WTC11 (cell line): ENCODE measurements at regions not wholly inside any gene's neighbourhood (a gene's known extent, or its start where the extent isn't known, plus 50 kb on each side); places are given as distances from the start of the nearest gene placed in this dataset.

ENCODE experiments used
- ATAC-seq: fragments of 200-7000 bp; cut with Tn5 transposase; 2 replicates; pipeline ENCODE4 v1.10.0; 2021; ENCODE audit warnings: mild to moderate bottlenecking, moderate library complexity
- CTCF ChIA-PET: fragments of 300-600 bp; sonication (Branson Sonifier 250); formaldehyde crosslinking; loops from one replicate; lab custom pipeline; 2021; ENCODE audit warnings: antibody characterized with exemption; lab: Charles Lee
- POLR2A ChIA-PET: fragments of 350-600 bp; sonication (Branson Sonifier 250); formaldehyde crosslinking; loops from one replicate; lab custom pipeline; 2021; ENCODE audit warnings: antibody characterized with exemption; lab: Charles Lee
- DNase-seq: peaks from one replicate; pipeline ENCODE4 v3.0.0; 2021; ENCODE audit warnings: low spot score
- H3K27ac Mint-ChIP-seq: 2 replicates; pipeline ENCODE4 v1.8.0; 2021; ENCODE audit warnings: mixed read lengths
- H3K27me3 Mint-ChIP-seq: 2 replicates; pipeline ENCODE4 v1.8.0; 2021; ENCODE audit warnings: low read depth, mild to moderate bottlenecking, moderate library complexity, mixed read lengths
- H3K36me3 Mint-ChIP-seq: 2 replicates; pipeline ENCODE4 v1.8.0; 2021; ENCODE audit warnings: mixed read lengths
- H3K4me1 Mint-ChIP-seq: 2 replicates; pipeline ENCODE4 v1.8.0; 2022; ENCODE audit warnings: mixed read lengths
- H3K4me3 Mint-ChIP-seq: 2 replicates; pipeline ENCODE4 v1.8.0; 2021; ENCODE audit warnings: mild to moderate bottlenecking, moderate library complexity, mixed read lengths
- H3K9me3 Mint-ChIP-seq: 2 replicates; pipeline ENCODE4 v1.8.0; 2021; ENCODE audit warnings: mixed read lengths
- ESRRA ChIP-seq: sonication (generic); formaldehyde crosslinking; IDR thresholded peaks from 2 replicates; pipeline ENCODE4 v1.8.1; 2022; ENCODE audit warnings: mild to moderate bottlenecking, missing genetic modification reagents, borderline replicate concordance
- GRHL2 ChIP-seq: fragments of 250-450 bp; sonication (Bioruptor Pico); IDR thresholded peaks from 2 replicates; pipeline ENCODE4 v1.8.0; 2022; ENCODE audit warnings: mild to moderate bottlenecking, moderate library complexity; ENCODE audit not compliant: insufficient replicate concordance, severe bottlenecking
- NFYB ChIP-seq: sonication (generic); formaldehyde crosslinking; conservative IDR thresholded peaks from 2 replicates; pipeline ENCODE4 v1.8.0; 2022; ENCODE audit warnings: low read depth, missing genetic modification reagents
- PRRX2 ChIP-seq: fragments of 250-450 bp; sonication (Bioruptor Pico); IDR thresholded peaks from 2 replicates; pipeline ENCODE4 v1.8.0; 2021; ENCODE audit warnings: mild to moderate bottlenecking
- SOX15 ChIP-seq: fragments of 250-450 bp; sonication (Bioruptor Pico); IDR thresholded peaks from 2 replicates; pipeline ENCODE4 v1.9.0; 2021; ENCODE audit warnings: mild to moderate bottlenecking
- TEAD1 ChIP-seq: sonication (generic); formaldehyde crosslinking; IDR thresholded peaks from 2 replicates; pipeline ENCODE4 v1.8.0; 2022; ENCODE audit warnings: mild to moderate bottlenecking, missing genetic modification reagents
- ZNF219 ChIP-seq: sonication (generic); formaldehyde crosslinking; IDR thresholded peaks from 2 replicates; pipeline ENCODE4 v1.8.0; 2023; ENCODE audit warnings: missing genetic modification reagents, mild to moderate bottlenecking, borderline replicate concordance
- ZNF263 ChIP-seq: sonication (generic); formaldehyde crosslinking; IDR thresholded peaks from 2 replicates; pipeline ENCODE4 v1.8.1; 2022; ENCODE audit warnings: low read depth, mild to moderate bottlenecking, moderate library complexity, missing genetic modification reagents
- ZNF317 ChIP-seq: sonication (generic); formaldehyde crosslinking; IDR thresholded peaks from 2 replicates; pipeline ENCODE4 v1.8.1; 2023; ENCODE audit warnings: low read depth, mild to moderate bottlenecking, moderate library complexity, missing genetic modification reagents, borderline replicate concordance
- TF ChIP-seq, protein P1 (sequence below): sonication (generic); formaldehyde crosslinking; IDR thresholded peaks from 2 replicates; pipeline ENCODE4 v1.8.0; 2023; ENCODE audit warnings: missing genetic modification reagents, mild to moderate bottlenecking, borderline replicate concordance
- TF ChIP-seq, protein P2 (sequence below): sonication (generic); formaldehyde crosslinking; IDR thresholded peaks from 2 replicates; pipeline ENCODE4 v1.8.1; 2023; ENCODE audit warnings: mild to moderate bottlenecking, missing genetic modification reagents, borderline replicate concordance
- TF ChIP-seq, protein P3 (sequence below): sonication (generic); formaldehyde crosslinking; IDR thresholded peaks from 2 replicates; pipeline ENCODE4 v1.8.1; 2022; ENCODE audit warnings: low read depth, mild to moderate bottlenecking, moderate library complexity, missing genetic modification reagents, borderline replicate concordance
- TF ChIP-seq, protein P4 (sequence below): sonication (generic); formaldehyde crosslinking; conservative IDR thresholded peaks from 2 replicates; pipeline ENCODE4 v1.8.1; 2022; ENCODE audit warnings: mild to moderate bottlenecking, missing genetic modification reagents
- TF ChIP-seq, protein P5 (sequence below): sonication (generic); formaldehyde crosslinking; conservative IDR thresholded peaks from 2 replicates; pipeline ENCODE4 v1.8.1; 2023; ENCODE audit warnings: mild to moderate bottlenecking, low read depth, missing genetic modification reagents, moderate library complexity

GRCh38 chr6:50998905-50999304 lies 180.2 kb downstream of the TFAP2B start:
- ATAC-seq: no peak
- no peaks in the 10 kb centered on the region for H3K4me1 Mint-ChIP-seq
- no peak overlapping the region for H3K27ac Mint-ChIP-seq
- no peak for DNase-seq
- no peaks in the 10 kb centered on the region for H3K9me3 Mint-ChIP-seq
- CTCF ChIA-PET: no interaction called here
- POLR2A ChIA-PET: no interaction called here
- no peaks in the 10 kb centered on the region for H3K27me3 Mint-ChIP-seq
- no peaks in the 10 kb centered on the region for H3K36me3 Mint-ChIP-seq
- no peak overlapping the region for H3K4me3 Mint-ChIP-seq
- TF ChIP-seq ZNF219 (CRISPR knock-in tag) (no peak), GRHL2 (CRISPR knock-in tag) (no peak), TEAD1 (no peak), NFYB (CRISPR knock-in tag) (no peak), ESRRA (CRISPR knock-in tag) (no peak), ZNF263 (CRISPR knock-in tag) (no peak), SOX15 (CRISPR knock-in tag) (no peak), PRRX2 (CRISPR knock-in tag) (no peak), ZNF317 (no peak)
- TF ChIP-seq, protein P1, sequence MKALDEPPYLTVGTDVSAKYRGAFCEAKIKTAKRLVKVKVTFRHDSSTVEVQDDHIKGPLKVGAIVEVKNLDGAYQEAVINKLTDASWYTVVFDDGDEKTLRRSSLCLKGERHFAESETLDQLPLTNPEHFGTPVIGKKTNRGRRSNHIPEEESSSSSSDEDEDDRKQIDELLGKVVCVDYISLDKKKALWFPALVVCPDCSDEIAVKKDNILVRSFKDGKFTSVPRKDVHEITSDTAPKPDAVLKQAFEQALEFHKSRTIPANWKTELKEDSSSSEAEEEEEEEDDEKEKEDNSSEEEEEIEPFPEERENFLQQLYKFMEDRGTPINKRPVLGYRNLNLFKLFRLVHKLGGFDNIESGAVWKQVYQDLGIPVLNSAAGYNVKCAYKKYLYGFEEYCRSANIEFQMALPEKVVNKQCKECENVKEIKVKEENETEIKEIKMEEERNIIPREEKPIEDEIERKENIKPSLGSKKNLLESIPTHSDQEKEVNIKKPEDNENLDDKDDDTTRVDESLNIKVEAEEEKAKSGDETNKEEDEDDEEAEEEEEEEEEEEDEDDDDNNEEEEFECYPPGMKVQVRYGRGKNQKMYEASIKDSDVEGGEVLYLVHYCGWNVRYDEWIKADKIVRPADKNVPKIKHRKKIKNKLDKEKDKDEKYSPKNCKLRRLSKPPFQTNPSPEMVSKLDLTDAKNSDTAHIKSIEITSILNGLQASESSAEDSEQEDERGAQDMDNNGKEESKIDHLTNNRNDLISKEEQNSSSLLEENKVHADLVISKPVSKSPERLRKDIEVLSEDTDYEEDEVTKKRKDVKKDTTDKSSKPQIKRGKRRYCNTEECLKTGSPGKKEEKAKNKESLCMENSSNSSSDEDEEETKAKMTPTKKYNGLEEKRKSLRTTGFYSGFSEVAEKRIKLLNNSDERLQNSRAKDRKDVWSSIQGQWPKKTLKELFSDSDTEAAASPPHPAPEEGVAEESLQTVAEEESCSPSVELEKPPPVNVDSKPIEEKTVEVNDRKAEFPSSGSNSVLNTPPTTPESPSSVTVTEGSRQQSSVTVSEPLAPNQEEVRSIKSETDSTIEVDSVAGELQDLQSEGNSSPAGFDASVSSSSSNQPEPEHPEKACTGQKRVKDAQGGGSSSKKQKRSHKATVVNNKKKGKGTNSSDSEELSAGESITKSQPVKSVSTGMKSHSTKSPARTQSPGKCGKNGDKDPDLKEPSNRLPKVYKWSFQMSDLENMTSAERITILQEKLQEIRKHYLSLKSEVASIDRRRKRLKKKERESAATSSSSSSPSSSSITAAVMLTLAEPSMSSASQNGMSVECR (CRISPR knock-in tag): no peak
- TF ChIP-seq, protein P2, sequence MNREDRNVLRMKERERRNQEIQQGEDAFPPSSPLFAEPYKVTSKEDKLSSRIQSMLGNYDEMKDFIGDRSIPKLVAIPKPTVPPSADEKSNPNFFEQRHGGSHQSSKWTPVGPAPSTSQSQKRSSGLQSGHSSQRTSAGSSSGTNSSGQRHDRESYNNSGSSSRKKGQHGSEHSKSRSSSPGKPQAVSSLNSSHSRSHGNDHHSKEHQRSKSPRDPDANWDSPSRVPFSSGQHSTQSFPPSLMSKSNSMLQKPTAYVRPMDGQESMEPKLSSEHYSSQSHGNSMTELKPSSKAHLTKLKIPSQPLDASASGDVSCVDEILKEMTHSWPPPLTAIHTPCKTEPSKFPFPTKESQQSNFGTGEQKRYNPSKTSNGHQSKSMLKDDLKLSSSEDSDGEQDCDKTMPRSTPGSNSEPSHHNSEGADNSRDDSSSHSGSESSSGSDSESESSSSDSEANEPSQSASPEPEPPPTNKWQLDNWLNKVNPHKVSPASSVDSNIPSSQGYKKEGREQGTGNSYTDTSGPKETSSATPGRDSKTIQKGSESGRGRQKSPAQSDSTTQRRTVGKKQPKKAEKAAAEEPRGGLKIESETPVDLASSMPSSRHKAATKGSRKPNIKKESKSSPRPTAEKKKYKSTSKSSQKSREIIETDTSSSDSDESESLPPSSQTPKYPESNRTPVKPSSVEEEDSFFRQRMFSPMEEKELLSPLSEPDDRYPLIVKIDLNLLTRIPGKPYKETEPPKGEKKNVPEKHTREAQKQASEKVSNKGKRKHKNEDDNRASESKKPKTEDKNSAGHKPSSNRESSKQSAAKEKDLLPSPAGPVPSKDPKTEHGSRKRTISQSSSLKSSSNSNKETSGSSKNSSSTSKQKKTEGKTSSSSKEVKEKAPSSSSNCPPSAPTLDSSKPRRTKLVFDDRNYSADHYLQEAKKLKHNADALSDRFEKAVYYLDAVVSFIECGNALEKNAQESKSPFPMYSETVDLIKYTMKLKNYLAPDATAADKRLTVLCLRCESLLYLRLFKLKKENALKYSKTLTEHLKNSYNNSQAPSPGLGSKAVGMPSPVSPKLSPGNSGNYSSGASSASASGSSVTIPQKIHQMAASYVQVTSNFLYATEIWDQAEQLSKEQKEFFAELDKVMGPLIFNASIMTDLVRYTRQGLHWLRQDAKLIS (CRISPR knock-in tag): no peak
- TF ChIP-seq, protein P3, sequence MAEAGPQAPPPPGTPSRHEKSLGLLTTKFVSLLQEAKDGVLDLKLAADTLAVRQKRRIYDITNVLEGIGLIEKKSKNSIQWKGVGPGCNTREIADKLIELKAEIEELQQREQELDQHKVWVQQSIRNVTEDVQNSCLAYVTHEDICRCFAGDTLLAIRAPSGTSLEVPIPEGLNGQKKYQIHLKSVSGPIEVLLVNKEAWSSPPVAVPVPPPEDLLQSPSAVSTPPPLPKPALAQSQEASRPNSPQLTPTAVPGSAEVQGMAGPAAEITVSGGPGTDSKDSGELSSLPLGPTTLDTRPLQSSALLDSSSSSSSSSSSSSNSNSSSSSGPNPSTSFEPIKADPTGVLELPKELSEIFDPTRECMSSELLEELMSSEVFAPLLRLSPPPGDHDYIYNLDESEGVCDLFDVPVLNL: no peak
- TF ChIP-seq, protein P4, sequence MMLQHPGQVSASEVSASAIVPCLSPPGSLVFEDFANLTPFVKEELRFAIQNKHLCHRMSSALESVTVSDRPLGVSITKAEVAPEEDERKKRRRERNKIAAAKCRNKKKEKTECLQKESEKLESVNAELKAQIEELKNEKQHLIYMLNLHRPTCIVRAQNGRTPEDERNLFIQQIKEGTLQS (CRISPR knock-in tag): no peak
- TF ChIP-seq, protein P5, sequence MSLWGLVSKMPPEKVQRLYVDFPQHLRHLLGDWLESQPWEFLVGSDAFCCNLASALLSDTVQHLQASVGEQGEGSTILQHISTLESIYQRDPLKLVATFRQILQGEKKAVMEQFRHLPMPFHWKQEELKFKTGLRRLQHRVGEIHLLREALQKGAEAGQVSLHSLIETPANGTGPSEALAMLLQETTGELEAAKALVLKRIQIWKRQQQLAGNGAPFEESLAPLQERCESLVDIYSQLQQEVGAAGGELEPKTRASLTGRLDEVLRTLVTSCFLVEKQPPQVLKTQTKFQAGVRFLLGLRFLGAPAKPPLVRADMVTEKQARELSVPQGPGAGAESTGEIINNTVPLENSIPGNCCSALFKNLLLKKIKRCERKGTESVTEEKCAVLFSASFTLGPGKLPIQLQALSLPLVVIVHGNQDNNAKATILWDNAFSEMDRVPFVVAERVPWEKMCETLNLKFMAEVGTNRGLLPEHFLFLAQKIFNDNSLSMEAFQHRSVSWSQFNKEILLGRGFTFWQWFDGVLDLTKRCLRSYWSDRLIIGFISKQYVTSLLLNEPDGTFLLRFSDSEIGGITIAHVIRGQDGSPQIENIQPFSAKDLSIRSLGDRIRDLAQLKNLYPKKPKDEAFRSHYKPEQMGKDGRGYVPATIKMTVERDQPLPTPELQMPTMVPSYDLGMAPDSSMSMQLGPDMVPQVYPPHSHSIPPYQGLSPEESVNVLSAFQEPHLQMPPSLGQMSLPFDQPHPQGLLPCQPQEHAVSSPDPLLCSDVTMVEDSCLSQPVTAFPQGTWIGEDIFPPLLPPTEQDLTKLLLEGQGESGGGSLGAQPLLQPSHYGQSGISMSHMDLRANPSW: no peak
